ENCODE measurements at regions not wholly inside any gene's neighbourhood (a gene's known extent, or its start where the extent isn't known, plus 50 kb on each side); places are given as distances from the start of the nearest gene placed in this dataset.

DNA sequence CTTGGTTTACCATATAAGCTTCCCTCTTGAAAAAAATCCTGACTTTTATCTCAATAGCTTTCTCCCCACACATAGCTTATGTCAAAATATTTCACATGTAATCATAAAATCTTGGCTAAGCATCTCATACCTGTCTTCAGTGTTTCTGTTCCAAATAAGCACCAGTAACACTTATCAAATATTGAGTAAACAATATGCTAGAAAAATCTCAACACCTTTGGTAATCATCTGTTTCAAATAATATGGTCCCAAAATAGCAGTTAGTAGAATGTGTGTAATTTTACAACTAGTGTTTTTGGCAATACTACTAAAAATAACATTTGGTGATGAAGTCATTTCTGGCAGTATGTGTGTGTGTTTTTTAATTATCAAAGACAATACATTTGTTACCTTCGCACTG is 2138.2 kb downstream of the PCDH7 start:
- no peak for DNase-seq (ENCODE audit: low spot score)
- intact Hi-C loops (cut with micrococcal nuclease; ENCODE audit: unreplicated experiment), result no loop called here
- H3K36me3 ChIP-seq (ENCODE audit: insufficient read depth, low read length, poor library complexity, severe bottlenecking), result no peaks in the 10 kb centered on the region
- no peak overlapping the region for H3K27ac ChIP-seq (ENCODE audit: low read depth, low read length, poor library complexity, severe bottlenecking)
- no peaks in the 10 kb centered on the region for H3K9me3 ChIP-seq (ENCODE audit: low read depth, low read length, poor library complexity, severe bottlenecking)
- TF ChIP-seq EZH2 (IDR thresholded peaks at IDR 0.05; ENCODE audit: borderline replicate concordance, low read depth, low read length, poor library complexity, severe bottlenecking), result no peak
- TF ChIP-seq, protein P1, sequence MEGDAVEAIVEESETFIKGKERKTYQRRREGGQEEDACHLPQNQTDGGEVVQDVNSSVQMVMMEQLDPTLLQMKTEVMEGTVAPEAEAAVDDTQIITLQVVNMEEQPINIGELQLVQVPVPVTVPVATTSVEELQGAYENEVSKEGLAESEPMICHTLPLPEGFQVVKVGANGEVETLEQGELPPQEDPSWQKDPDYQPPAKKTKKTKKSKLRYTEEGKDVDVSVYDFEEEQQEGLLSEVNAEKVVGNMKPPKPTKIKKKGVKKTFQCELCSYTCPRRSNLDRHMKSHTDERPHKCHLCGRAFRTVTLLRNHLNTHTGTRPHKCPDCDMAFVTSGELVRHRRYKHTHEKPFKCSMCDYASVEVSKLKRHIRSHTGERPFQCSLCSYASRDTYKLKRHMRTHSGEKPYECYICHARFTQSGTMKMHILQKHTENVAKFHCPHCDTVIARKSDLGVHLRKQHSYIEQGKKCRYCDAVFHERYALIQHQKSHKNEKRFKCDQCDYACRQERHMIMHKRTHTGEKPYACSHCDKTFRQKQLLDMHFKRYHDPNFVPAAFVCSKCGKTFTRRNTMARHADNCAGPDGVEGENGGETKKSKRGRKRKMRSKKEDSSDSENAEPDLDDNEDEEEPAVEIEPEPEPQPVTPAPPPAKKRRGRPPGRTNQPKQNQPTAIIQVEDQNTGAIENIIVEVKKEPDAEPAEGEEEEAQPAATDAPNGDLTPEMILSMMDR (conservative IDR thresholded peaks at IDR 0.05; ENCODE audit: low read depth, low read length), result no peak
- H3K4me3 ChIP-seq (ENCODE audit: low read depth, low read length, poor library complexity, severe bottlenecking), result no peak overlapping the region
- POLR2A ChIA-PET (ENCODE audit: low non-redundant PET), result no interaction called here
- H3K4me1 ChIP-seq (ENCODE audit: insufficient read depth, low read length, poor library complexity, severe bottlenecking), result no peaks in the 10 kb centered on the region
- H3K27me3 ChIP-seq (replicated peaks; ENCODE audit: insufficient read depth, low read depth, low read length, poor library complexity), result no peaks in the 10 kb centered on the region
- BruUV-seq (replicated peaks), result no TSS peak
- CTCF ChIA-PET, result no interaction called here

DNA sequence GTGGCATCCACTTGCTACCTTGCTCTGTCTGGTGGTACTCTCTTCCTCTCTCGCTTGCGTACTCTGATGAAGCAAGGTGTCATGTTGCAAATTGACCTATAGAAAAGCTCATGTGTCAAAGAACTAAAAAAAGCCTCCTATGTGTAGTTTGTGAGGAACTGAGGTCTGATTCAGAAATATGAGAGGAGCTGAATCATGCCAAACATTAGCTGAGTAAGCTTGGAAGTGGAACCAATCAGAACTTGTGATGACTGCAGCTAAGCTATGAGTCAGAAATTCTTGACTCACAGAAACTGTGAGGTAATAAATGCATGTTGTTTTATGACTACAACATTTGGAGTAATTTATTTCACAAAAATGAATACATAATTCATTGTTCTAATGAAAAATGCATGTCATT is 2138.8 kb downstream of the PCDH7 start:
- no peaks in the 10 kb centered on the region for H3K4me1 ChIP-seq (ENCODE audit: insufficient read depth, low read length, poor library complexity, severe bottlenecking)
- ChIA-PET CTCF (no interaction called here), POLR2A (ENCODE audit: low non-redundant PET) (no interaction called here)
- TF ChIP-seq, protein P1 (conservative IDR thresholded peaks at IDR 0.05; ENCODE audit: low read depth, low read length), result no peak
- TF ChIP-seq EZH2 (IDR thresholded peaks at IDR 0.05; ENCODE audit: borderline replicate concordance, low read depth, low read length, poor library complexity, severe bottlenecking), result no peak
- intact Hi-C loops (cut with micrococcal nuclease; ENCODE audit: unreplicated experiment), result no loop called here
- H3K27ac ChIP-seq (ENCODE audit: low read depth, low read length, poor library complexity, severe bottlenecking), result no peak overlapping the region
- H3K36me3 ChIP-seq (ENCODE audit: insufficient read depth, low read length, poor library complexity, severe bottlenecking), result no peaks in the 10 kb centered on the region
- no peaks in the 10 kb centered on the region for H3K27me3 ChIP-seq (replicated peaks; ENCODE audit: insufficient read depth, low read depth, low read length, poor library complexity)
- no TSS peak for BruUV-seq (replicated peaks)
- peak; percentile 7 for DNase-seq (ENCODE audit: low spot score)
- H3K4me3 ChIP-seq (ENCODE audit: low read depth, low read length, poor library complexity, severe bottlenecking), result no peak overlapping the region
- H3K9me3 ChIP-seq (ENCODE audit: low read depth, low read length, poor library complexity, severe bottlenecking), result no peaks in the 10 kb centered on the region

DNA sequence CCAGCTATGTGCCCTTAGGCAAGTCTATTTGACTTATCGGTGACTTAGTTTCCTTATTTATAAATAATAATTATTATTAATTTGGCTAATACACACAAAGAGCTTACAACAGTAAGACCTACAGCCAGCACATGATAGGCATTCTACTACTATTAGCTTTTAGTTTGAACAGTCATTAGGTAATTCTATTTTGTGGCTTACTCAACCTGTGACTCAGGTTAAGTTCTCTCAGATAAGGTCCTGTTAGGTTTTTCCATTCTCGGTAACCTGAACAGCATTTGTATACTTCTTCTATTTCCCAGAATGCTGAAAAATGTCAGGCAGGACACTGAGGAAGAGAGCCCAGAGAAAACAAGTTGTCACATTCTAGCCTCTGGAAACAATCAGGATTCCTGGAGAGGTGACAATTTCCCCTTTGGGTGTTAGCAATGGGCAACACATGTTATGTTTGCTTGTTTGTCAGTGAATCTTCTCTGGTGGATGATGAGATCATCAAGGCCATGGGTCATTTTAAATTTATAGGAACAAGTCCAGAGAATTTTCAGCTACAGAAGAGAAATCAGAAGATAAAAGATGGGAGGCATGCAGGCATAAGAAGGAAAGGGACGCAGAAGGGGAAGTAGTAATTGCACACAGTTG is 2144.7 kb downstream of the PCDH7 start:
- BruUV-seq (replicated peaks), result no TSS peak
- H3K4me1 ChIP-seq (ENCODE audit: insufficient read depth, low read length, poor library complexity, severe bottlenecking), result no peaks in the 10 kb centered on the region
- H3K4me3 ChIP-seq (ENCODE audit: low read depth, low read length, poor library complexity, severe bottlenecking), result no peak overlapping the region
- intact Hi-C loops (cut with micrococcal nuclease; ENCODE audit: unreplicated experiment), result no loop called here
- no peaks in the 10 kb centered on the region for H3K36me3 ChIP-seq (ENCODE audit: insufficient read depth, low read length, poor library complexity, severe bottlenecking)
- H3K9me3 ChIP-seq (ENCODE audit: low read depth, low read length, poor library complexity, severe bottlenecking), result no peaks in the 10 kb centered on the region
- no peak for DNase-seq (ENCODE audit: low spot score)
- no peak for TF ChIP-seq EZH2 (IDR thresholded peaks at IDR 0.05; ENCODE audit: borderline replicate concordance, low read depth, low read length, poor library complexity, severe bottlenecking)
- TF ChIP-seq, protein P1 (conservative IDR thresholded peaks at IDR 0.05; ENCODE audit: low read depth, low read length), result no peak
- CTCF ChIA-PET, result no interaction called here
- no peak overlapping the region for H3K27ac ChIP-seq (ENCODE audit: low read depth, low read length, poor library complexity, severe bottlenecking)
- no peaks in the 10 kb centered on the region for H3K27me3 ChIP-seq (replicated peaks; ENCODE audit: insufficient read depth, low read depth, low read length, poor library complexity)
- POLR2A ChIA-PET (ENCODE audit: low non-redundant PET), result no interaction called here
